HepG2 (cell line): ENCODE measurements at regions not wholly inside any gene's neighbourhood (a gene's known extent, or its start where the extent isn't known, plus 50 kb on each side); places are given as distances from the start of the nearest gene placed in this dataset.

ENCODE experiments used
- AHR ChIP-seq: IDR thresholded peaks from 2 replicates; pipeline ENCODE4 v1.6.1; 2018; ENCODE audit warnings: missing genetic modification reagents, missing compliant biosample characterization
- CHD4 ChIP-seq: fragments of 200-600 bp; sonication (generic); IDR thresholded peaks from 2 replicates; pipeline ENCODE4 v1.7.0; 2017; ENCODE audit warnings: mild to moderate bottlenecking, low read length, borderline replicate concordance
- DMTF1 ChIP-seq: sonication (generic); formaldehyde crosslinking; IDR thresholded peaks from 2 replicates; pipeline ENCODE4 v1.4.0; 2020; ENCODE audit warnings: mild to moderate bottlenecking, missing genetic modification reagents
- FOSL2 ChIP-seq: sonication (generic); formaldehyde crosslinking; IDR thresholded peaks from 2 replicates; pipeline ENCODE4 v1.4.0; 2020; ENCODE audit warnings: missing genetic modification reagents
- FOXK1 ChIP-seq: sonication (generic); formaldehyde crosslinking; IDR thresholded peaks from 2 replicates; pipeline ENCODE4 v1.4.0; 2020; ENCODE audit warnings: low read depth, missing genetic modification reagents, borderline replicate concordance
- HMG20A ChIP-seq: IDR thresholded peaks from 2 replicates; pipeline ENCODE4 v1.6.1; 2016; ENCODE audit warnings: borderline replicate concordance
- JUND ChIP-seq: sonication (generic); formaldehyde crosslinking; IDR thresholded peaks from 2 replicates; pipeline ENCODE4 v1.8.0; 2022; ENCODE audit warnings: mild to moderate bottlenecking, missing genetic modification reagents
- KLF11 ChIP-seq: IDR thresholded peaks from 2 replicates; pipeline ENCODE4 v1.6.1; 2016; ENCODE audit warnings: missing compliant biosample characterization
- MEF2D ChIP-seq: sonication (generic); formaldehyde crosslinking; IDR thresholded peaks from 2 replicates; pipeline ENCODE4 v1.5.1; 2020; ENCODE audit warnings: mild to moderate bottlenecking, missing genetic modification reagents
- MLXIP ChIP-seq: sonication (generic); formaldehyde crosslinking; IDR thresholded peaks from 2 replicates; pipeline ENCODE4 v1.9.0; 2021; ENCODE audit warnings: missing genetic modification reagents, borderline replicate concordance
- NFATC3 ChIP-seq: sonication (generic); formaldehyde crosslinking; IDR thresholded peaks from 2 replicates; pipeline ENCODE4 v1.5.1; 2020; ENCODE audit warnings: mild to moderate bottlenecking, missing genetic modification reagents
- RBM22 ChIP-seq: fragments of 200-400 bp; formaldehyde crosslinking; optimal IDR thresholded peaks from 2 replicates; pipeline ENCODE3; 2017; ENCODE audit warnings: mild to moderate bottlenecking, low read length, moderate library complexity
- TFDP2 ChIP-seq: sonication (generic); formaldehyde crosslinking; IDR thresholded peaks from 2 replicates; pipeline ENCODE4 v1.4.0; 2020; ENCODE audit warnings: missing genetic modification reagents
- U2AF1 ChIP-seq: fragments of 200-400 bp; formaldehyde crosslinking; optimal IDR thresholded peaks from 2 replicates; pipeline ENCODE3; 2017; ENCODE audit warnings: mild to moderate bottlenecking, low read depth, low read length
- ZBTB7B ChIP-seq: sonication (generic); formaldehyde crosslinking; IDR thresholded peaks from 2 replicates; pipeline ENCODE4 v1.4.0; 2020; ENCODE audit warnings: missing genetic modification reagents
- ZNF180 ChIP-seq: sonication (generic); formaldehyde crosslinking; IDR thresholded peaks from 2 replicates; pipeline ENCODE4 v1.4.0; 2020; ENCODE audit warnings: low read depth, missing genetic modification reagents, borderline replicate concordance
- ZNF557 ChIP-seq: sonication (generic); formaldehyde crosslinking; IDR thresholded peaks from 2 replicates; pipeline ENCODE4 v1.4.0; 2020; ENCODE audit warnings: missing genetic modification reagents
- ZNF569 ChIP-seq: sonication (generic); formaldehyde crosslinking; IDR thresholded peaks from 2 replicates; pipeline ENCODE4 v1.5.0; 2020; ENCODE audit warnings: mild to moderate bottlenecking, missing genetic modification reagents, moderate library complexity, borderline replicate concordance
- ZNF670 ChIP-seq: sonication (generic); formaldehyde crosslinking; IDR thresholded peaks from 2 replicates; pipeline ENCODE4 v1.8.0; 2022; ENCODE audit warnings: mild to moderate bottlenecking, missing genetic modification reagents, borderline replicate concordance
- ZNF710 ChIP-seq: sonication (generic); formaldehyde crosslinking; IDR thresholded peaks from 2 replicates; pipeline ENCODE4 v1.5.0; 2020; ENCODE audit warnings: mild to moderate bottlenecking, missing genetic modification reagents, borderline replicate concordance
- ZNF746 ChIP-seq: sonication (generic); formaldehyde crosslinking; IDR thresholded peaks from 2 replicates; pipeline ENCODE4 v1.8.0; 2022; ENCODE audit warnings: mild to moderate bottlenecking, missing genetic modification reagents
- ZNF761 ChIP-seq: sonication (generic); formaldehyde crosslinking; conservative IDR thresholded peaks from 2 replicates; pipeline ENCODE4 v1.4.0; 2020; ENCODE audit warnings: mild to moderate bottlenecking, missing genetic modification reagents

- TF ChIP-seq DMTF1 (CRISPR knock-in tag): no peak; the same call in 1 of the 2 replicates
- no peak for TF ChIP-seq U2AF1
- no peak for TF ChIP-seq ZNF761 (CRISPR knock-in tag)
- TF ChIP-seq HMG20A: peak; percentile 89; the same call in 1 of the 2 replicates
- peak; percentile 72; the same call in 1 of the 2 replicates for TF ChIP-seq FOXK1 (CRISPR knock-in tag)
- TF ChIP-seq ZNF746 (CRISPR knock-in tag): peak; percentile 85; the same call in 1 of the 2 replicates
- TF ChIP-seq JUND (CRISPR knock-in tag): peak; percentile 73
- TF ChIP-seq ZNF569 (CRISPR knock-in tag): no peak
- peak; percentile 54; the same call in 1 of the 2 replicates for TF ChIP-seq TFDP2 (CRISPR knock-in tag)
- TF ChIP-seq ZNF670: no peak
- no peak for TF ChIP-seq CHD4
- no peak for TF ChIP-seq RBM22
- peak; percentile 78; the same call in 1 of the 2 replicates for TF ChIP-seq ZNF710 (CRISPR knock-in tag)
- TF ChIP-seq ZNF557 (CRISPR knock-in tag): 0 out of 2 replicates have a peak, but pooled peaks have one; percentile 34
- TF ChIP-seq MEF2D: no peak; the same call in 1 of the 2 replicates
- TF ChIP-seq AHR (CRISPR knock-in tag): peak; percentile 61; the same call in 1 of the 2 replicates
- peak; percentile 78 for TF ChIP-seq FOSL2
- peak; percentile 84; the same call in 1 of the 2 replicates for TF ChIP-seq ZBTB7B
- no peak for TF ChIP-seq KLF11 (CRISPR knock-in tag)
- TF ChIP-seq MLXIP (CRISPR knock-in tag): 0 out of 2 replicates have a peak, but pooled peaks have one; percentile 22
- TF ChIP-seq ZNF180 (CRISPR knock-in tag): no peak
- no peak for TF ChIP-seq NFATC3 (CRISPR knock-in tag)
Observed at GRCh38 chr1:40919475-40920011, 57.4 kb upstream of the CITED4 start (continued).
